Activated B cell treated with CpG ODN at 0.5 μM for 24 hours (primary cell): ENCODE measurements at regions not wholly inside any gene's neighbourhood (a gene's known extent, or its start where the extent isn't known, plus 50 kb on each side); places are given as distances from the start of the nearest gene placed in this dataset.
"Not testable (repeated sequence)": the region's sequence is repeated elsewhere in the genome, so short reads cannot be mapped to it uniquely, and the experiment has no call there.

Experiments
- ATAC-seq: fragments of 200-7000 bp; cut with Tn5 transposase; one replicate; pipeline ENCODE4 v1.10.0; 2021; ENCODE audit warnings: low read depth, mild to moderate bottlenecking, moderate library complexity
- CTCF ChIA-PET: fragments of 350-600 bp; sonication (Branson Sonifier 250); formaldehyde crosslinking; loops from one replicate; lab custom pipeline; 2021; ENCODE audit warnings: antibody characterized with exemption; lab: Charles Lee
- POLR2A ChIA-PET: fragments of 350-600 bp; sonication (Branson Sonifier 250); formaldehyde crosslinking; loops from one replicate; lab custom pipeline; 2021; ENCODE audit warnings: antibody characterized with exemption; lab: Charles Lee
- DNase-seq: peaks from one replicate; pipeline ENCODE4 v3.0.0; 2022
- H3K27ac Mint-ChIP-seq: one replicate; pipeline ENCODE4 v1.8.0; 2020; ENCODE audit warnings: mixed read lengths
- H3K27me3 Mint-ChIP-seq: one replicate; pipeline ENCODE4 v1.8.0; 2021; ENCODE audit warnings: mixed read lengths
- H3K36me3 Mint-ChIP-seq: one replicate; pipeline ENCODE4 v1.8.0; 2021; ENCODE audit warnings: low read depth, mixed read lengths
- H3K4me1 Mint-ChIP-seq: one replicate; pipeline ENCODE4 v1.8.0; 2021; ENCODE audit warnings: mixed read lengths
- H3K4me3 Mint-ChIP-seq: one replicate; pipeline ENCODE4 v1.8.0; 2020; ENCODE audit warnings: mild to moderate bottlenecking, mixed read lengths
- H3K9me3 Mint-ChIP-seq: one replicate; pipeline ENCODE4 v1.8.0; 2020; ENCODE audit warnings: mixed read lengths
- intact Hi-C: fragments of 100-400 bp; cut with micrococcal nuclease; formaldehyde crosslinking; loops from one replicate; pipeline ENCODE4 v1.15.1; 2024
- TF ChIP-seq, protein P1 (sequence below): fragments of 200-600 bp; IDR thresholded peaks from one replicate; pipeline ENCODE4 v1.8.0; 2022; ENCODE audit warnings: antibody characterized with exemption, mild to moderate bottlenecking

DNA sequence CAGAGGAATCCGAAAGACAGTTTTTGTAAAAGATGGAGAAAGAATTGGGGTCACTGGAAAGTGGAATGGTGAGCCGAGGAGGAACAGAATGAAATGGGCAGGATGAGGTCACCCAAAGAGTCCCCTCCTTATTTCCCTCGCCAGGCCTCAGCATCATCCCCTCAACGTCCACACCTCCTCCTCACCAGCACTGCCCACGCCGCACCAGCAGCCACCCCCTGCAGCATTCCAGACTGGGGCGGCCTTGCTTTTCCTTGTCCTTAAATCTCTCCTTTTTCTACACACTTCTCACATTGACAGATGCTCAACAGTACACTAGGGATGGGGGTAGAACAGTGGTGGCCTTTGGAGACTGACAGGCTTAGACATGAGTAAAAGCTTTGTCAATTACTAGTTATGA lies 363.1 kb upstream of the NOX3 start:
- no peak overlapping the region for H3K4me3 Mint-ChIP-seq
- H3K27ac Mint-ChIP-seq = no peak overlapping the region
- DNase-seq (no peak), ATAC-seq (no peak)
- TF ChIP-seq, protein P1, sequence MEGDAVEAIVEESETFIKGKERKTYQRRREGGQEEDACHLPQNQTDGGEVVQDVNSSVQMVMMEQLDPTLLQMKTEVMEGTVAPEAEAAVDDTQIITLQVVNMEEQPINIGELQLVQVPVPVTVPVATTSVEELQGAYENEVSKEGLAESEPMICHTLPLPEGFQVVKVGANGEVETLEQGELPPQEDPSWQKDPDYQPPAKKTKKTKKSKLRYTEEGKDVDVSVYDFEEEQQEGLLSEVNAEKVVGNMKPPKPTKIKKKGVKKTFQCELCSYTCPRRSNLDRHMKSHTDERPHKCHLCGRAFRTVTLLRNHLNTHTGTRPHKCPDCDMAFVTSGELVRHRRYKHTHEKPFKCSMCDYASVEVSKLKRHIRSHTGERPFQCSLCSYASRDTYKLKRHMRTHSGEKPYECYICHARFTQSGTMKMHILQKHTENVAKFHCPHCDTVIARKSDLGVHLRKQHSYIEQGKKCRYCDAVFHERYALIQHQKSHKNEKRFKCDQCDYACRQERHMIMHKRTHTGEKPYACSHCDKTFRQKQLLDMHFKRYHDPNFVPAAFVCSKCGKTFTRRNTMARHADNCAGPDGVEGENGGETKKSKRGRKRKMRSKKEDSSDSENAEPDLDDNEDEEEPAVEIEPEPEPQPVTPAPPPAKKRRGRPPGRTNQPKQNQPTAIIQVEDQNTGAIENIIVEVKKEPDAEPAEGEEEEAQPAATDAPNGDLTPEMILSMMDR = no peak
- peaks cover 4% of the 10 kb centered on the region for H3K9me3 Mint-ChIP-seq
- ChIA-PET CTCF (no interaction called here), POLR2A (no interaction called here)
- H3K4me1 Mint-ChIP-seq = no peaks in the 10 kb centered on the region
- H3K27me3 Mint-ChIP-seq = no peaks in the 10 kb centered on the region
- intact Hi-C loops = no loop called here
- H3K36me3 Mint-ChIP-seq = no peaks in the 10 kb centered on the region

DNA sequence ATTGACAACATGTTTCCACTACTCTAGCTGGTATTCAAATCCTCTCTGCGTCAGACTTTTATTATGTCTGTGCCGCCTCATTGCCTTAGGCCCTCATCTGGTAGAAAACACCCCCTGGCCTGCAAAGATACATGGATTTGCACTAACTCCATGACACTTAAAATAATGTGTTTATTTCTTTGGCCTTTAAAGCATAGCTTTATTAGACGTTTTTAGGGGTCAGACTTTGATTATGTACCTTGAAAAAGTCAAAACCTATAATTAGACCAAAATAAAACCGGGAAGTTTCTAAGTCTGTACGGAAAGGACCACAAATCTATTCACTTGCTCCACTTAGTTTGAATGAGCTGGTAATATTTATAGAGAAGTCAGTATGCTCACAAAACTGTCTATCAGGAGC lies 357.9 kb upstream of the NOX3 start:
- ChIA-PET POLR2A (no interaction called here), CTCF (no interaction called here)
- H3K4me3 Mint-ChIP-seq = no peak overlapping the region
- DNase-seq = no peak
- TF ChIP-seq, protein P1 = no peak
- no peaks in the 10 kb centered on the region for H3K27me3 Mint-ChIP-seq
- H3K9me3 Mint-ChIP-seq = no peaks in the 10 kb centered on the region
- intact Hi-C loops = no loop called here
- H3K27ac Mint-ChIP-seq = no peak overlapping the region
- H3K36me3 Mint-ChIP-seq = no peaks in the 10 kb centered on the region
- no peaks in the 10 kb centered on the region for H3K4me1 Mint-ChIP-seq
- ATAC-seq = no peak

DNA sequence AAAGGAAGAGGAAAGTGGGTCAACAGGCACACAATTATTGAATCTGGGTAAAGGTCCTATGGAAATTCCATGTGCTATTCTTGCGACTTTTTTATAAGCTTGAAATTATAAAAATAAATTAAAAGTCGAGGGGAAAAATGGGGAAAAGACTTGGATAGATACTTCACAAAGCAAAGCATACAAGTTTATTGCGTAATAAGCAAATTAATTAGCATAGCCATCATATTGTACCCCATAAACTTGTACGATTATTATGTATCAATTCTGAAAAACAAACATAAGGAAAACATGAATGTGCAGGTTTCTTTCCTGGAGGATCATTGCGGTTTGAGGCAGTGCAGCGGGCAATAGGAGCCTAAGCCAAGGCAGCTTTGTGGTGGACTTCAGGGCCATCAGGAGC lies 351.6 kb upstream of the NOX3 start:
- intact Hi-C loops = no loop called here
- ChIA-PET POLR2A (no interaction called here), CTCF (no interaction called here)
- DNase-seq = no peak
- Mint-ChIP-seq H3K27ac (no peak overlapping the region), H3K4me1 (no peaks in the 10 kb centered on the region), H3K36me3 (no peaks in the 10 kb centered on the region), H3K27me3 (no peaks in the 10 kb centered on the region), H3K9me3 (no peaks in the 10 kb centered on the region), H3K4me3 (no peak overlapping the region)
- TF ChIP-seq, protein P1 = no peak
- no peak for ATAC-seq

DNA sequence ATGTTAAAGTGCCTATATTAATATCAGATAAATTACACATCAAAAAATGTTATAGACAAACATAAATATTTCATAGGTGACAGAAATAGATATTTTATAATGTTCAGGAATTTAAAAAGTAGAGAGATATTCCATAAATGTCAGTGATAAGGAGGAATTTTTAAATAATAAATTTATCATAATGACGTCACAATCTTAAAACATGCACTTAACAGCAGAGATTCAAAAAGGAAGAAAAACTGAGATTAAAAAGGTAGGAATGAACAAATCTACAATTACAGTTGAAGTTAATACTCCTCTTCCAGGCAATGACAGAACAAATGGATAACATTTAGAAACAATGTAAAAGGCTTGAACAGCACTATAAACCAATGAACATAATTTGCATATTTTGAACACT lies 345.4 kb upstream of the NOX3 start:
- Mint-ChIP-seq H3K4me1 (no peaks in the 10 kb centered on the region), H3K27me3 (no peaks in the 10 kb centered on the region), H3K27ac (no peak overlapping the region), H3K36me3 (no peaks in the 10 kb centered on the region), H3K9me3 (peaks cover 11% of the 10 kb centered on the region), H3K4me3 (no peak overlapping the region)
- DNase-seq (no peak), ATAC-seq (no peak)
- TF ChIP-seq, protein P1 = no peak
- intact Hi-C loops = no loop called here
- ChIA-PET CTCF (no interaction called here), POLR2A (no interaction called here)

DNA sequence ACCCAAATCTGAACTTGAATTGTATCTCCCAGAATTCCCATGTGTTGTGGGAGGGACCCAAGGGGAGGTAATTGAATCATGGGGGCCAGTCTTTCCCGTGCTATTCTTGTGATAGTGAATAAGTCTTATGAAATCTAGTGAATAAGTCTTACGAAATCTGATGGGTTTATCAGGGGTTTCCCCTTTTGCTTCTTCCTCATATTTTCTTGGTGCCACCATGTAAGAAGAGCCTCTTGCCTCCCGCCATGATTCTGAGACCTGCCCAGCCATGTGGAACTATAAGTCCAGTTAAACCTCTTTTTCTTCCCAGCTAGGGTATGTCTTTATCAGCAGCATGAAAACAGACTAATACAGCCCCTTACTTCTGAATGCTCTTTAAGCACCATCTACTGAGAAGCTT lies 343.2 kb upstream of the NOX3 start:
- CTCF ChIA-PET, DNase-seq, H3K4me3 Mint-ChIP-seq, H3K27me3 Mint-ChIP-seq, ATAC-seq, H3K36me3 Mint-ChIP-seq, H3K27ac Mint-ChIP-seq, POLR2A ChIA-PET, H3K4me1 Mint-ChIP-seq, intact Hi-C loops: not testable (repeated sequence)
- peaks cover 11% of the 10 kb centered on the region for H3K9me3 Mint-ChIP-seq

DNA sequence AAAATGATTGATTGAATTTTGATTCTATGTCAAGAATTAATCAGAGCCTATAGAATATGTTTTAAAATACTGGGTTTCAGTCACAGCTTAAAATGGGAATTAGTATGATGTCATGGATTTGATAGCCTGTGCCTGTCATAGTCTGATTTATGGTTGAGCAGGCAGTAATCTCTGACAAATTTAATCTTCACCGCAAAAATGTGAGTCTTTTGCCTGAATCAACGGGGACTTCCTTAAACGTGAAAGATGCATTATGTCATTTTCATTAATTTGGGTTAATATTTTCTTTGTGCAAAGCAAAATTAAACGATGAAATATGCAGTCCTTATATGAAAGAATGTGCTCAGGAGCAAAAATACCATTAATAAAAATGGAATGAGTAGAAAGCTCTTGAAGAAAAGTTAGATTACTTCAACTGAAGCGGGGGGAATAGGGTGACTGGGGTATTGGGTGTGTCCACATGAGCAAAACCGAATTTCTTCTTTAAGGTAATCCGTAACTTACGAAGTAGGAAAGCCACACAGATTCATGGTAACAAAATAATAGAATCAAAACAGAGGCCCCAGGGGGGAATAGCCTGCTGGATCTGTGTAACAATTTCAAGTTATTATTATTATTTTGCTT lies 339.6 kb upstream of the NOX3 start:
- Mint-ChIP-seq H3K27ac (no peak overlapping the region), H3K4me1 (no peaks in the 10 kb centered on the region), H3K36me3 (no peaks in the 10 kb centered on the region), H3K9me3 (peaks cover 6% of the 10 kb centered on the region), H3K27me3 (no peaks in the 10 kb centered on the region), H3K4me3 (no peak overlapping the region)
- TF ChIP-seq, protein P1 = no peak
- CTCF ChIA-PET = no interaction called here
- DNase-seq (no peak), ATAC-seq (no peak)
- POLR2A ChIA-PET = no interaction called here
- intact Hi-C loops = no loop called here
